Uterus (tissue), 2 donors: ENCODE measurements at regions not wholly inside any gene's neighbourhood (a gene's known extent, or its start where the extent isn't known, plus 50 kb on each side); places are given as distances from the start of the nearest gene placed in this dataset.

ENCODE experiments used
- POLR2A ChIP-seq, 2 donors: fragments of 450-650 bp; IDR thresholded peaks; one replicate each; pipeline ENCODE4 v1.6.1; 2016; ENCODE audit warnings: antibody characterized with exemption in 2 of 2, mild to moderate bottlenecking in 1 of 2, moderate library complexity in 1 of 2
- TF ChIP-seq, protein P1 (sequence below), 4 experiments: fragments of 200-600 bp in 2 of 4; fragments of 450-650 bp in 2 of 4; sonication (generic) in 2 of 4; IDR thresholded peaks; one replicate each; pipeline ENCODE4 v1.5.1; 2016 to 2019; ENCODE audit warnings: antibody characterized with exemption in 4 of 4, mild to moderate bottlenecking in 2 of 4, moderate library complexity in 1 of 4

DNA sequence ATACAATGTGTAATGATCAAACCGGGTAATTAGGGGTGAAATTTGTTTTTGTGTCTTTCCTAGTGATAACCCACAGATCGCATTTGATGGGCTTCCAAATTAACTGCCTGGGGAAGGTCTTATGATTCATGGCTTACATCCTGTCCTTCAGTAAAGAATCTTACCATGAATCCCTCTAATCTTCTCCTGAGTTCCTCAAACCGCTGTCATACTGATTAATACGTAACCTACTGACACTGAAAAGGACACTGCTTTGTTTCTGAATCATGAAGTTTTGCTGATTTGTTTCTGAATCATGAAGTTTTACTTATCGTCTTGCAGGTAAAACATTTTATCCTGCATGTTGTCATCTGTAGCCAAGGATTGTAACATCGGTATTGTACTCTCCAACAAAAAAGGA, 52.0 kb upstream of the CRY1 start:
- TF ChIP-seq, protein P1, sequence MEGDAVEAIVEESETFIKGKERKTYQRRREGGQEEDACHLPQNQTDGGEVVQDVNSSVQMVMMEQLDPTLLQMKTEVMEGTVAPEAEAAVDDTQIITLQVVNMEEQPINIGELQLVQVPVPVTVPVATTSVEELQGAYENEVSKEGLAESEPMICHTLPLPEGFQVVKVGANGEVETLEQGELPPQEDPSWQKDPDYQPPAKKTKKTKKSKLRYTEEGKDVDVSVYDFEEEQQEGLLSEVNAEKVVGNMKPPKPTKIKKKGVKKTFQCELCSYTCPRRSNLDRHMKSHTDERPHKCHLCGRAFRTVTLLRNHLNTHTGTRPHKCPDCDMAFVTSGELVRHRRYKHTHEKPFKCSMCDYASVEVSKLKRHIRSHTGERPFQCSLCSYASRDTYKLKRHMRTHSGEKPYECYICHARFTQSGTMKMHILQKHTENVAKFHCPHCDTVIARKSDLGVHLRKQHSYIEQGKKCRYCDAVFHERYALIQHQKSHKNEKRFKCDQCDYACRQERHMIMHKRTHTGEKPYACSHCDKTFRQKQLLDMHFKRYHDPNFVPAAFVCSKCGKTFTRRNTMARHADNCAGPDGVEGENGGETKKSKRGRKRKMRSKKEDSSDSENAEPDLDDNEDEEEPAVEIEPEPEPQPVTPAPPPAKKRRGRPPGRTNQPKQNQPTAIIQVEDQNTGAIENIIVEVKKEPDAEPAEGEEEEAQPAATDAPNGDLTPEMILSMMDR (IDR thresholded peaks at IDR 0.05): no peak
- no peak for TF ChIP-seq POLR2A (IDR thresholded peaks at IDR 0.05)
